ENCODE measurements at regions not wholly inside any gene's neighbourhood (a gene's known extent, or its start where the extent isn't known, plus 50 kb on each side); places are given as distances from the start of the nearest gene placed in this dataset.

DNA sequence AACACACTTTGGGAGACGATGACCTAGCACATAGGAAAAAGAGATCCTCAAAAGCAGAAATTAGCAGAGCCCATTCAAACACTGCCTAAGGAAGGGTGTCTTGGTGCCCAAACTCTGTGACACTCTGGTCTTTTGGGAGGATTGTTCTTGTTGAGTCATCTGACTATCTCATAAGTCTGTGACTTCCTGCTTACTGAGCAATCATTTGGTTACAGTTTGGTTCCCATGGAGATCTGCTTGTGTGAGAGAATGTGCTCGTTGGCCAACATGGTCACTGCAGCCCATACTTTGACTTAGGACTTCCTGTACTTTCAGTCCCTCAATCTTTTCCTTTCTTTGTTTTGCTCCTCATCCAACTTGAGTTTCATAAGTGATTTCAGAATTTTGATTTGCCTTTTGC, 602.9 kb downstream of the NYAP2 start:
- no peak for DNase-seq

DNA sequence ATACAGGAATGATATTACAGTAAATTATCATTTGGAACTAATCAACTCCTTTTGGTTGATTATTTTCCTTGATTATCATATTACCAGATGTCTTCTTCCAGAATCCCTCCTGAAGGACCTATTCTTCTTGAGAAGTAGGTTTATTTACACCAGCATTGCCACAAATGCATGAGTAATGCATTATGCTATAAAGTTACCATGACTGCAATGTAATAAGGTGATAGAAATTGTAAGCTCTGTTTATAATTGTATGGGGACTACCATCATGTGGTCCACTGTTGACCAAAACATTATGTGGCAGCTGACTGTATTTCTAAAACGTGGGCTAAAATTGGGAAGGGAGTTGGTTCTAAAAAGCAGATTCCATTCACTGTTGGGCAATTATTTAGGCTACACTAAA, 602.2 kb downstream of the NYAP2 start:
- DNase-seq = no peak

DNA sequence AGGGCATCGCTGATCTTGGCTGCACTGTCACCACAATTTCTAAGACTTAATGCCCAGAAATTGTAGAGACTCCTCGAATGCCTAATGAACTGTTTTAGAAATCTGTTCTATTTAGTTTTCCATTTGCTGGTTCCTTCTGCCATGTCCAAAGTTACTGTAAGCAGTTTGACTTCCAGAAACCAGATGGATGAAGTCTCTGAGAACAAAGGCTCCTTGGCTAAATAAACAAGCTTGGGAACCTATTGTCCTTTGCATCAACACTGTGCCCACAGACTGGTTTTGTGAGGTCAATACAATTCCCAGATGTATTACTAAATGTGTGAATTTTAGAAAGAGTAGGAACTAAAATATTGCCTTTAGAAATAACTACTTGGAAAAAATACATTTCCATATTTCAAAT, 600.2 kb downstream of the NYAP2 start:
- no peak for DNase-seq

DNA sequence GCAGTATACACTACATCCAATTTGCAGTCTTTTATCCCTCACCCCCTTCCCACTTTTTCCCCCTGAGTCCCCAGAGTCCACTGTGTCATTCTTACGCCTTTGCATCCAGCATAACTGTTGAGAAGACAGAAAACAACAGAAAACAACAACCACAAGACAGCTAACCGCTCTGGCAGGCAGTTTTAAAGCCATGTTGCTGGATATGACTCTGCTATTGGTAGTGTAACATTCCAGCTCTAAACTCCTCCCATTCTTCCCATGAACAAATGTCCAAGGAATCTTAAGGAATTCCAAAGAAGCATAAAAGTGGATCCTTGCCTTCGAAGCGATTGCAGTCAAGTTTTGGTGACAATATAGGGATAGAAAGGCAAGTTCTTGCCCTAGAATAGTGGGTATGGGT, 599.1 kb downstream of the NYAP2 start:
- no peak for DNase-seq

DNA sequence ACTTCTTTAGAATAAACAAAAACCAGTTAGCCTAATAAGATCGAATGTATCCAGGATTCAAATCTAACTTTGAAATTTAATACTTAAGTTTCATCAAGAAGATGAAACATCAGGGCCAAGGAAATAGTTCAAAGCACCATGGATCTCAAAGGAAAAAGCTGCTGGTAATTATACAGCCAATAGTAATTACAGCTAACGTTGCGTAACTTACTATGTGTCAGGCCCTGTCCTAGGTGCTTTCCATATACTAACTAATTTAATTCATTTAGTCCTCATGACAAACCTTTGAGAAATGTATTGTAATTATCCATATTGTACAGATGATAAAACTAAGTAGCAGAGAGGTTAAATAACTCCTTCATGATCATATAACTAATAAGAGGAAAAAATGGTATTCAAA, 598.6 kb downstream of the NYAP2 start:
- no peak for DNase-seq

DNA sequence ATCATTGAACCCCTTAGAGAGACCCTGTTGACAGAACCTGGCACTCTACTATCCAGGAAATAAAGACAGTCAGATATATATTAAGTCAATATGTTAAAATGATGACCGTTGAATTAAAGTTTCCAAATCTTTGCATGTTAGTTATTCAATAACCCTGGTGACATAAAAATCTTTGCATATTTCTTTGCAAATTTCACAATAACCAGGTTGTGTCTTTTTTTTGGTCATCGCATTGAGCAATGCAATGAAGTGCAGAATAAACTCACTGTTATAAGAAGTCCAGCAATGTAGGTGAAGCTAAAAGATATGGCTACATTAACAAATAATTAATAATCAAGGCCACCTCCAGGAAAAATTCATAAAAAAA, 596.9 kb downstream of the NYAP2 start:
- DNase-seq = no peak

DNA sequence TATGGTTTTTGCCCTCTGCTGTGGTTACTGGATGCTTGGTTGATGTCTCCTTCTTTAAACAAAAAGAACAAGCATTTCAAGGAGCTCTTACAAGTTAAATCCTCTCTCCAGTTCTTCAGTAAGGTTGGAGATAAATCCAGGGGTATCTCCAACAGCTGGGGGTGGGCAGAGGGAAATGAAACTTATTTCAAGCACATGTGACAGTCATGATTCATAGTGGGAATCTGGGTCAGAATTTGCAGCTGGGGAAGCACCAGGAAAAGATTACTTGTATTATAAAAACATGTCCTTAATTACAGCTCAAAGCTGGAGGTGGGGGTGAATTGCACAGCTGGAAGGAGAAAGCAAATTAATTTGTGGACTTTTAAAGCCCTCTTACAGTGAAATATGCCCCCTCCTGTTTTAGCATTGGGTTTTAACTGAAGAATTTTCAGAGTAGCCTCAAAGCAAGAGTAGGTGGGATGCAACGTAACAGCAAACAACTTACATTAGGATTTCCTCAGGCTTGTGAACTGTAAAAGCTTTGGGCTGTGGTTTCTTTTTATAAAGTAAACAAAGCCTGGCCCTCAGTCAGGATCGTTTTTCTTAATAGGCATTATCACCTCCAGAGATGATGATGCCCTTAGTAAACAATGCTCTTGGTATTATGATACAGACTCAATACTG, 596.4 kb downstream of the NYAP2 start:
- no peak for DNase-seq

DNA sequence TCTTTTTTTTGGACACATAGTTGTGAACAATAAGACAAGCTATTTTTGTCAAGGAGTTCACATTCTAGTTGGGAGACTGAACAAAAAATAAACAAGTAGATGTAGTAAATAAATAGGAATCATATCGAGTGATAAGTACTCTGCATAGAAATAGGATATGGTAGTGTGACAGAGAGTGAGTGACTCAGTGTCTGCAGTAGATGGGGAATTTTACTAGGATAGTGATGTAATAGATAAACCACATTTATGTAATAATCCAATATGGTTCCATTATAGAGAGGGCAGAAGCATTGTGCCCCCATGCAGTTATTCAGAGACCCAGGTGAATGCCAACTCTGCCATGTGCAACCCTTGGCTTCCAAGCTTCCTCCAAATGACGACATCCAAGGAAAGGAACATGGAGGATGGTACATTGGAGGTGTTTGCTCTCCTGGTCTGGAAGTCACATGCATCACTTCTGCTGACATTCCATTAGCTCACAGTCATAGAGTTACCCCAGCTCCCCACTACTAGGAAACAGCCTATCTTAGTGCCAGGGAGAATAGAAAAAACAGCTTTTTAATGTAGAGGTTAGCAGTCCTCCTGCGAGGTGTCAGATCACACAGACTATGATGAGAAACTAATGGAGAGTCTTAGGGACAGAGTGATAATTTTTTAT, 595.4 kb downstream of the NYAP2 start:
- no peak for DNase-seq

DNA sequence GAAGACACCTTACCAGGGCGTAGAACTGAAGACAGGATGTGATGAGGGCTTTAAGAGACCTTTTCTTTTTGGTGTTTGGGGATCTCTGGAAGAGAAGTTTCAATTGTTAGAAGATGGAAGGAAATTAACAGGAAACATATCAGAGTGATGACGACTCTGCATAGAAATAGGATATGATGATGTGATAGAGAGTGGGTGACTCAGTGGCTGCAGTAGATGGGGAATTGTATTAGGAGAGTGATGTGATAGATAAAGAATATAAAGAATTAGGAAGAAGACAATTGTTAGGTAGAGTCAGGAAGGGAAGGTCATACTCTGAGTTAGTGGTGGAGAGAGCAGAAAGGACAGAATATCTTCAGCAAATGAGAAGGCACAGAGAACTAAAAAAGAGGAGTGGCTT, 593.9 kb downstream of the NYAP2 start:
- DNase-seq = no peak

DNA sequence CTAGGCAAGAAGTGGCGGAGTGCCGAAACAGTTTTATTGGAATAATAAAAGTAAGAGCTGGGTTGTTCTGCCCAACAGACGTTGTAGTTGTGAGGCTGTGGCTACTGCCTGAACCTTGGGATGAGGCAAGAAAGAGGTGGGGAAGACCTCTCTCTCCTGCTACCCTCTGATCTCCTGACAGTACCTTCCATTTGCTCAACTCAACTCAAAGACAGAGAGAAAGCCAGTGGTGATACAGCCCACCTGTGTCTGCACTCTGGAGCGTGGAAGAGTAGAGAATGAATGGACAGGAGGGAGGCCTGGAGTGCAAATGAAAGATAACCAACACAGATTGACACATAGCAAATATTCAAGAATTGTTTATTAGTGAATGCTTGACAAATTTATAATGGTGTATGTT, 590.3 kb downstream of the NYAP2 start:
- no peak for DNase-seq

DNA sequence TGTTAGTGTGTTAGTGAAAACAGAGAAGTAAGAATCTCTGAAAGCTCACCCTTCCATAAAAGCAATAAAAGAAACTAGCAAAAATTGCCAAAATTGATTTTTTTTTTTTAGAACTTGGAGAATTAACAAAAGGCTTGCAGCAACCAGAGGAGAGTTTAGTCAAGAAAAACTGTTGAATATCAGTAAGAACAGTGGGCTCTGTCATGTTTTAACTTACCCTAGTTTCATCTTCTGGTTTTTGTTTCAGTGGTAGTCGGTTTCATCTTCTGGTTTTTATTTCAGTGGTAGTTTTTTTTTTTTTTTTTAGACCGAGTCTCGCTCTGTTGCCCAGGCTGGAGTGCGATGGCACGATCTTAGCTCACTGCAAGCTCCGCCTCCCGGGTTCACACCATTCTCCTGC, 580.9 kb downstream of the NYAP2 start:
- DNase-seq = no peak

DNA sequence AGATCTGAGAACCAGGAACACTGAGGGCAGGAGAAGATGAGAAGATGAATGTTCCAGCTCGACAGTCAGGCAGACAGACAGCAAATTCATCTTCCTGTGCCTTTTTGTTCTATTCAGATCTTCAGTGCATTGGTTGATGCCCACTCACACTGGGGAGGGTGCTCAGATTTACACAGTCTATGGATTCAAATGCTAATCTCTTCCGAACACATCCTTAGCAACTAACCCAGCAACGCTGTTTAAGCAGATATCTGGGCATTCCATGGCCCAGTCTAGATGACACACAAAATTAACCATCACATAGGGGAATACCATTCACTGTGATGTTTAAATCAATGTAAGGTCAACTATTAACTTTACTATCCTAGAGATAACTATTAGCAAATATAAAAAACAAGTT, 571.9 kb downstream of the NYAP2 start:
- no peak for DNase-seq

DNA sequence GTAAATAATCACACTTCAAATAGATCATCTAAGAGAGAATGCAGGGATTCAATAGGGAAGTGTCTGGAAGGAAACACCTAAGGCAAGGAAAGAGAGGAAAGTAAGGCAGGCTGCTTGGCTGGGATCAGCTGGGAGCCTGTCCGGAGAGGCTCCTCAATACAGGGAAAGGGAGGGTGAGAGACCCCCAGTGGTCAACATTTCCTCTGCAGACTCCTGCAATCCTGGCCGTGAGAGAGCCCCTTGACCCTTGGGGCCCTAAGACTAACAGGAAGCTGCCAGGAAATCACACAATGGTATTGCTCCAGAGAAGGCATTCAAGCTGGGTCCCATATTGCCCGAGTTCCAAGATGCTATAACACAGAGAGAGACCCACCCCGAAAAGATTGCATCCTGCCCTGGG, 549.4 kb downstream of the NYAP2 start:
- DNase-seq = no peak

DNA sequence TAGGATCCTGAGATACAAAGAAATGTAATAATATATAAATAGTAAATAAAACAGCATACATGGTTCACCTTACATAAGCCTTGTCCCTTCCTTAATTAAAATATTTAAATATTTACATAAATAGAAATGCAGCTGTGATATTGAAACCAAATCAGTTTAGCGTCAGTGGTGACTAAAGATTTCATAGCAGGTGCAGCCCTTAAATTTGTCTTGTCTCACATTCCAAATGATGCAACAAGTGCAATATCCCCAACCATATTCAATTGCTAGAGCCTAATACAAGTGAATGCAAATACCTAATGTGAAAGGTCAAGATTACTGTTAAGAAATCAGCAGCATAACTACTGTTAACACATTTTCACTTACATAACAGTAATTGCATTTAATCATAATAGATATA, 539.5 kb downstream of the NYAP2 start:
- DNase-seq = no peak

DNA sequence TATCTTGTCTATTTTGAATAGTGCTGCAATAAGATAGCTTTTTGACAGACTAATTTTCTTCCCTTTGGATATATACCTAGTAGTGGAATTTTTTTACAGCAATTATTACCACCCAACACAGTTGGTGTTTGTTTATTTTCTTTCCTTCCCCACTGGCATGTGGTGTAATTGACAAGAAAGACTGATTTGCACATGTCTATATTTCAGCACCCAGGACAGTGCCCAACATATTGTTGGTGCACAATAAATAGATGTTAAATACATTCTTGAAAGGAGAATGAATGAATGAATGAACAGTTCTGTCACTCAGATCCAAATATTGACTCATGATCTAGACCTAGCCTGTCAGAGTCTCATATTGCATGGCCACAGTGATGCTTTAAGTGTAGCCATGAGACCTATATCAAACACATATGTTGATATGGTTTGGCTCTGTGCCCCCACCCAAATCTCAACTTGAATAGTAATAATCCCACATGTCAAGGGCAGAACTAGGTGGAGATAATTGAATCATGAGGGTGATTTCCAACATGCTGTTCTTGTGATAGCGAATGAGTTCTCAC, 538.2 kb downstream of the NYAP2 start:
- DNase-seq = no peak

DNA sequence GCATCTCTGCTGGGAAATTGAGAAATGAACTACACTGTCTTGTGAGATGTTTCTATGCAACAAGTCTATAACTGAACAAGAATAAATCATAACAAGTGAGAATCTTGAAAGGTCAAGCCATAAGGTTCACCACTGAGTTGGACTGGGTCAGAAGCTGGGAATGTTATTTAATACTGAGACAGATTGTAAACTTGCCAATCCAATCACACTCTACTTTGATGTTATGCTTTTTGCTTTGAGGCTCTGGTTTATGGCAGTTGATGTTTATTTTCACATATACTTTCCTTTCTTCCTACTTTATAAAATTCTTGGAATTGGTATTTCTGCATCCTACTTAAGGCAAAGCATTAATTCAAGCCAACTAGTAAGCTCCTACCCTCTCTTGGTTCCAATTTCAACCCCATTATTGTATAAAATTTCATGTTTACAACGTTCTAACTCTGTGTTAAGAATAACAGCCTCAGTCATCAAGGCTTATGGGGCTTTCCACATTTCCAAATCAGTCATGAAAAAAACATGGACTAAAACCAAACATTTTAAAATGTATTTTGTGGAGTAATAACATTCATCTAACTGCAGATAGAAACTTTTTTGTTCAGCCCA, 533.4 kb downstream of the NYAP2 start:
- DNase-seq = no peak

DNA sequence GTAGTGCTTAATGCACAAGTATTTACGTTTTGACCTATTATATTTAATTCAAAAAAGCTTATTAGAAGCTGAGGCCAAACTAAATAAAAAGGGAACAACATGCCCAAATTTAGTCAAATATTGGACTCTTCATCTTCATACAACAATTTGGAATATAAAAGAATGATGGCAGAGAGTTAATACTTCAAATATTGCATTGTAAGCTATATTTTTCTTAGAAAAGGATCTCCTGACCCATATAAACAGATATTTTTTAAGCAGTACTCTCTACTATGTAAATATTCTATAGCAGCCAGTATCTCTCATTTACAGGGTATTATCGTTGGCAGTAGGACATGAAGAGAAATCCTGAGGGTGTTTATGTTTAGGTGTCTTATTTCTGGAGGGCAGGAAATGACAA, 531.2 kb downstream of the NYAP2 start:
- no peak for DNase-seq

DNA sequence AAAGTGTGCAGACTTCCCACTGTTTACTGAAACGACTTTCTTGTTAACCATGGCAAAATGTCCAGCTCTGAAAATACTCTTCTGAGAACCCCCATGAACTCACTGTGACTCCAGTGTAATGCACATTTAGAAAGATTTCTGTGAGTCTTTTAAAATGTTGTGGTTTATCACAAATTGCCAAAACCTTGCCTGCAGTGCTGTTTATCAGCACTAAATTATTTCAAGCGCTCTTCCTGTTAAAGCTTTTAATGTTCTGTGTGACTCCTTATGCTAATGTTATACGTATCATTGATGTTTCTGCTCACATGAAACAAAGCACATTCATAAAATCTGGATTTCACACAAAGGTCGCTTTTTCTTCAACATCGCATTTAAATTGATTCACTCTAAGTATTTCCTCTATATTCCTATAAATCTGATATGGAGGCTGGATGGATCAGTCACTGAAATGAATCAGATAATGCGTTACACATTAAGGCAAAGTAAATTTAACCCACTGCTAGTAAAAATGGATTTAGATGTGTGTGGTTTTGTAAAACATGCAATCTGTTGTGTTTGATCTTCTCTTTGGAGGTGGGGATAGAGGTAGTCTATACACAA, 521.2 kb downstream of the NYAP2 start:
- no peak for DNase-seq

DNA sequence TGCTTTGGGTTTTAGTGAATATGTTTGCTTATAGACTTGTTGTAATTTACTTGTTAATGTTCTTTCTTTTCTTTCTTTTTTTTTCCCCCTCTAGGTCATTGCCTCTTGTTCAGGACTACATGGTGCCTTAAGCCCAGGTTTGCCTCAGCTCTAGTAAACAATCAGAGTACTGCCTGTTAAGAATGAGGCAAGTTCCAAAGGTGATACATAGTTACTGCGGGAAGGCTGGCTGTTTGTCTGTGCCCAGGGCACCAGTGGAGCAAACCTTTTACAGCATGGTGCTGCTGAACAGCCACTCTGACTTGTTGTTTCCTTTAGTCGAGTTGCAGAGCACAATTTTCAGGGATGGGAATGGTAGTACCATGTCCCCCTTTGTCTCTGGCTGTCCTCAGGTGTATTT, 517.2 kb downstream of the NYAP2 start:
- no peak for DNase-seq

DNA sequence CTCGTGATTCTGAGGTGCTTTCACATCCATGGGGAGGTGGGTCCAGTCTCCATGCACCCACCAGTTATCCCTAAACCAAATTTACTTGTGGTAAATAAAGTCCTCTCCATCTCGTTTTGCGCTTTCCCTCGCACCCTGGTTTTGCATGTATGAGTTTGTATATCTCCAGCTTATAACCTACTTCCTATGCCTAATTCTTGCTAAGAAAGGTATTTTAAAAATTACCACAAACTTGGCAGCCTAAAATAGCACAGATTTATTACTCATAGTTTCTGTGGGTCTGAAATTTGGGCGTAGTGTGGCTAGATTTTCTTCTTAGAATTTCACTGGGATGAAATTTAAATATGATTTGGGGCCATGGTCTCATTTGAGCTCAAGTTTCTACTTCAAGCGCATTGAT, 511.5 kb downstream of the NYAP2 start:
- no peak for DNase-seq

DNA sequence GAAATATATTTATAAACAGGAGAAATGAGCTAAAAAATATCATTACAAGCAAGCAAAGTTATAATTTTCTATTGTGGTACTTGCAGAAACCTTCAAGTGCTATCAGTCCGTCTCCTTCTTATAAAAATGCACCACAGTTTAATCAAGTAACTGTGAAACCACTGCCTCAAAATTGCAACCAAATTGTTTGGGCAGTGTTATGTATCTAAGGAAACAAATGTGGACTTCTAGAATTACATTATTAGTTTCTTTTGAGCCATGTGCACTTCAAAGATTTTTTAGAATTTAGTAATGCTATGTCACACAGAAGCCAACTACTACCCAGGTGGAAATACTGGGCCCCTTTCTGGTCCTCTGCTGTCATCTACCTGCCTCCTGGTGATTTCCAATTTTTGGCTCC, 495.6 kb downstream of the NYAP2 start:
- no peak for DNase-seq

DNA sequence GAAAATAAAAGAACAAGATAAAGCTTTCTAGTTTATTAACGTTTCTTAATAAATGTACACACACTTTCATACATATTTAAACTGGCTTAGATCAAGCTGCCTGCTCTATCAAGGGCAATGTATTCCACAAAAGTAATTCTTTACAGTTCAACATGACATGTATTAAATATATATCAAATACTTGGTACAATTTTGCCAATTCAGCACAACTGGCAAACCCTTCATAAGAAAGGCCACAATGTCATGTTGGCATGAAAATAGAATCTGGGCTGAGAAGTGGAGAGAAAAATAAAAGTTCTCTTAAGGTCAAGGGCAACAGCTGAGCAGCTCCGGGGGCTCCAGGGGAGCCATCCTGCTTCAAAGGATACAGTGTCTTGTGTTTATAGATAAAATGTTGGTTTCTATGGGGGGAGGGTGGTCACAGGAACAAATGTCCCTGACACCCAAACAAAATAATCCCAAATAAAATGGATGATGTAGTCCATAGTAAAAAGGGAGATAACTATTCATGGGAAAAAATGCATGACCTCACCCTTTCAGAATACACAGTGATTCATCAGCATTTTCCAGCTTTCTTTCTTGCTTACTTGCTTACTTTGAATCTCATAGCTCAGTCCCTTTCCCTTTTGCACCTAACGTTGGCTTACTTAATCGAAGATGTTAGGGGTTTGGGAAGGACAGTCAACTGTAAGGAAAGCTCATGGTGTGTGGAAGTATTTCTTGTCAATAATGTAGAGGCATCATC, 494.9 kb downstream of the NYAP2 start:
- DNase-seq = no peak

DNA sequence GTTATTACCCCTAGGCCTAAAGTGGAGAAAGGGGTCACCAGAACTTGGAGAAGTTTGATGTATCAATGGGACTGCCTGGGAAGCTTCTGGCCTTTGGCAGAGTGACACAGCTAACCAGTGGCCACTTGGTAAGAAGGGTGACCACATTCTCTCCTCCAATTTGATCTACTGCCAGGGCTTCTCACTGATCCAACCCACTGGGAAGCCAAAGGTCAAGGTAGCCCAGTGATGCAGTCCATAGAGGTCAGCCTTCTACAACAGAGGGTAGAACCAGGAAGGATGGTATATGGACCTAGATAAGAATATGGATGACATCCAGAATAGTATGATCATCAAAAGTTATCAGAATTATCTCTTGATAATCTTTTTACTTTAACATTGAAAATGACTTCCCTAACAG, 493.6 kb downstream of the NYAP2 start:
- DNase-seq = no peak
